ENCODE measurements at regions not wholly inside any gene's neighbourhood (a gene's known extent, or its start where the extent isn't known, plus 50 kb on each side); places are given as distances from the start of the nearest gene placed in this dataset.

DNA sequence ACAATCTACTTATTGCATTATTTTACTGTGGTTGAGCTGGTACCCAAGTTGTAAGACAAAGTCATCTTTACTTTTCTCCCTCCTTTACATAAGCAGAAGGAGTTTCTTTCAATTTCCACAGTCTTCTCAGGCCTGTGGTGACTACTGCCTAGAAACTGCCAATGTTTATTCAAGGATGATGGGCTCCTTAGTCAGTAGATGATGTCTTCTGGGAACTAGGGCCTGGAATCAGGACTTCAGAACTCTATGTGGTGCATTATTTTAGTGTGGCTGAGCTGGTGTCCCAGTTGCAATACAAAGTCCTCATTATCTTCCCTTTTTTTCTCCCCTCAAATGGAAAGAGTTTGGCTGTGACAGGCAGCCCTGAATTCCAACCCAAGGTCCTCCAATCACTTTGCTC, 1762.5 kb downstream of the SI start:
- Histone ChIP-seq H3K4me3 (ENCODE audit: control extremely low read depth in 1 of 5, extremely low read depth in 1 of 5, insufficient read depth in 1 of 5, low read depth in 2 of 5, low read length in 4 of 5) (no peak overlapping the region), H4K20me1 (ENCODE audit: control insufficient read depth, insufficient read depth, low read length, poor library complexity, severe bottlenecking) (no peaks in the 10 kb centered on the region), H3K27me3 (replicated peaks in 1 of 4; ENCODE audit: control extremely low read depth in 1 of 4, control insufficient read depth in 3 of 4, insufficient read depth in 4 of 4, low read length in 3 of 4) (no peaks in the 10 kb centered on the region), H3K27ac (ENCODE audit: low read length in 2 of 2) (no peak overlapping the region), H3K36me3 (replicated peaks in 1 of 2; ENCODE audit: control extremely low read depth in 1 of 2, control insufficient read depth in 1 of 2, extremely low read depth in 1 of 2, insufficient read depth in 2 of 2, low read length in 1 of 2) (no peaks in the 10 kb centered on the region), H3K9me3 (ENCODE audit: control extremely low read depth in 1 of 3, control insufficient read depth in 2 of 3, insufficient read depth in 1 of 3, low read length in 2 of 3) (no peaks in the 10 kb centered on the region), H3K4me1 (ENCODE audit: control insufficient read depth in 2 of 2, insufficient read depth in 2 of 2, low read length in 2 of 2) (no peaks in the 10 kb centered on the region), H2AFZ (ENCODE audit: insufficient read depth, low read depth, low read length, poor library complexity, severe bottlenecking) (no peak overlapping the region), H3K79me2 (ENCODE audit: control insufficient read depth, insufficient read depth, low read length) (no peaks in the 10 kb centered on the region), H3K9ac (ENCODE audit: low read length) (no peak overlapping the region), H3K4me2 (replicated peaks; ENCODE audit: low read depth, low read length, poor library complexity, severe bottlenecking) (no peak overlapping the region)
- ATAC-seq (ENCODE audit: low read depth) = no peak
- Mint-ChIP-seq H3K4me3 (no peak overlapping the region), H3K9me3 (ENCODE audit: insufficient read depth) (peaks cover 2% of the 10 kb centered on the region), H3K27ac (no peak overlapping the region), H3K27me3 (no peaks in the 10 kb centered on the region), H3K4me1 (no peaks in the 10 kb centered on the region)
- CTCF ChIA-PET = no interaction called here
- TF ChIP-seq EZH2 (IDR thresholded peaks at IDR 0.05; ENCODE audit: borderline replicate concordance, insufficient read depth, low read depth, low read length, poor library complexity, severe bottlenecking) = no peak
- TF ChIP-seq, protein P1, sequence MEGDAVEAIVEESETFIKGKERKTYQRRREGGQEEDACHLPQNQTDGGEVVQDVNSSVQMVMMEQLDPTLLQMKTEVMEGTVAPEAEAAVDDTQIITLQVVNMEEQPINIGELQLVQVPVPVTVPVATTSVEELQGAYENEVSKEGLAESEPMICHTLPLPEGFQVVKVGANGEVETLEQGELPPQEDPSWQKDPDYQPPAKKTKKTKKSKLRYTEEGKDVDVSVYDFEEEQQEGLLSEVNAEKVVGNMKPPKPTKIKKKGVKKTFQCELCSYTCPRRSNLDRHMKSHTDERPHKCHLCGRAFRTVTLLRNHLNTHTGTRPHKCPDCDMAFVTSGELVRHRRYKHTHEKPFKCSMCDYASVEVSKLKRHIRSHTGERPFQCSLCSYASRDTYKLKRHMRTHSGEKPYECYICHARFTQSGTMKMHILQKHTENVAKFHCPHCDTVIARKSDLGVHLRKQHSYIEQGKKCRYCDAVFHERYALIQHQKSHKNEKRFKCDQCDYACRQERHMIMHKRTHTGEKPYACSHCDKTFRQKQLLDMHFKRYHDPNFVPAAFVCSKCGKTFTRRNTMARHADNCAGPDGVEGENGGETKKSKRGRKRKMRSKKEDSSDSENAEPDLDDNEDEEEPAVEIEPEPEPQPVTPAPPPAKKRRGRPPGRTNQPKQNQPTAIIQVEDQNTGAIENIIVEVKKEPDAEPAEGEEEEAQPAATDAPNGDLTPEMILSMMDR (IDR thresholded peaks at IDR 0.05) = no peak
- no peak for DNase-seq
- intact Hi-C loops (cut with micrococcal nuclease) = no loop called here
- POLR2A ChIA-PET = no interaction called here

DNA sequence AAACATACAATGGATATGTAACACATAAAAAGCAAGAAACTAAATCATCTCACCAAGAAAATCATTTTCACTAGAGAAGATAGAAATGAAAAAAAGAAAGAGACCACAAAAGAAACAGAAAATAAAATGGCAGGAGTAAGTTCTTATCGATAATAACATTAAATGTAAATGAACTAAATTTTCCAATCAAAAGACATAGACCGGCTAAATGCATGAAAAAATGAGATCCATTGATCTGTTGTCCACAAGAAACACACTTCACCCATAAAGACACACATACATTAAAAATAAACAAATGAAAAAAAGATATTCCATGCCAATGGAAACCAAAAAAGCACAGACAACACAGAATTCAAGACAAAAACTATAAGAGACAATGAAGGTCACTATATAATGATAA, 1771.9 kb downstream of the SI start:
- peaks cover 17% of the 10 kb centered on the region for H3K9me3 Mint-ChIP-seq (ENCODE audit: insufficient read depth)
- H3K9ac ChIP-seq (ENCODE audit: low read length) = no peak overlapping the region
- H3K9me3 ChIP-seq (ENCODE audit: control extremely low read depth in 1 of 3, control insufficient read depth in 2 of 3, insufficient read depth in 1 of 3, low read length in 2 of 3) = peaks cover 0 to 6% (median 0%) of the 10 kb centered on the region in 3 donors
- no peak overlapping the region for H3K4me3 Mint-ChIP-seq
- intact Hi-C loops (cut with micrococcal nuclease) = no loop called here
- no peak overlapping the region for H3K4me3 ChIP-seq (ENCODE audit: control extremely low read depth in 1 of 5, extremely low read depth in 1 of 5, insufficient read depth in 1 of 5, low read depth in 2 of 5, low read length in 4 of 5)
- H4K20me1 ChIP-seq (ENCODE audit: control insufficient read depth, insufficient read depth, low read length, poor library complexity, severe bottlenecking) = no peaks in the 10 kb centered on the region
- no CpG with 5 or more reads among the region's 2 CpGs for whole genome bisulfite sequencing (ENCODE audit: insufficient coverage)
- ATAC-seq (ENCODE audit: low read depth) (no peak), DNase-seq (no peak)
- H3K4me1 ChIP-seq (ENCODE audit: control insufficient read depth in 2 of 2, insufficient read depth in 2 of 2, low read length in 2 of 2) = no peaks in the 10 kb centered on the region
- H3K36me3 ChIP-seq (replicated peaks in 1 of 2; ENCODE audit: control extremely low read depth in 1 of 2, control insufficient read depth in 1 of 2, extremely low read depth in 1 of 2, insufficient read depth in 2 of 2, low read length in 1 of 2) = no peaks in the 10 kb centered on the region
- H3K27me3 Mint-ChIP-seq = no peaks in the 10 kb centered on the region
- ChIA-PET POLR2A (no interaction called here), CTCF (no interaction called here)
- no peaks in the 10 kb centered on the region for H3K27me3 ChIP-seq (replicated peaks in 1 of 4; ENCODE audit: control extremely low read depth in 1 of 4, control insufficient read depth in 3 of 4, insufficient read depth in 4 of 4, low read length in 3 of 4)
- H3K4me2 ChIP-seq (replicated peaks; ENCODE audit: low read depth, low read length, poor library complexity, severe bottlenecking) = no peak overlapping the region
- H2AFZ ChIP-seq (ENCODE audit: insufficient read depth, low read depth, low read length, poor library complexity, severe bottlenecking) = no peak overlapping the region
- no peak for TF ChIP-seq EZH2 (IDR thresholded peaks at IDR 0.05; ENCODE audit: borderline replicate concordance, insufficient read depth, low read depth, low read length, poor library complexity, severe bottlenecking)
- TF ChIP-seq, protein P1 (IDR thresholded peaks at IDR 0.05) = no peak
- H3K79me2 ChIP-seq (ENCODE audit: control insufficient read depth, insufficient read depth, low read length) = no peaks in the 10 kb centered on the region
- H3K27ac ChIP-seq (ENCODE audit: low read length in 2 of 2) = no peak overlapping the region
- no peak overlapping the region for H3K27ac Mint-ChIP-seq
- no peaks in the 10 kb centered on the region for H3K4me1 Mint-ChIP-seq

All from B cell (primary cell).